GM12874 (cell line): ENCODE measurements at regions not wholly inside any gene's neighbourhood (a gene's known extent, or its start where the extent isn't known, plus 50 kb on each side); places are given as distances from the start of the nearest gene placed in this dataset.

ENCODE experiments used
- TF ChIP-seq, protein P1 (sequence below): IDR thresholded peaks from 2 replicates; pipeline ENCODE4 v1.5.1; 2011; ENCODE audit warnings: low read depth, mild to moderate bottlenecking, control low read depth, low read length, moderate library complexity; ENCODE audit not compliant: insufficient read depth

DNA sequence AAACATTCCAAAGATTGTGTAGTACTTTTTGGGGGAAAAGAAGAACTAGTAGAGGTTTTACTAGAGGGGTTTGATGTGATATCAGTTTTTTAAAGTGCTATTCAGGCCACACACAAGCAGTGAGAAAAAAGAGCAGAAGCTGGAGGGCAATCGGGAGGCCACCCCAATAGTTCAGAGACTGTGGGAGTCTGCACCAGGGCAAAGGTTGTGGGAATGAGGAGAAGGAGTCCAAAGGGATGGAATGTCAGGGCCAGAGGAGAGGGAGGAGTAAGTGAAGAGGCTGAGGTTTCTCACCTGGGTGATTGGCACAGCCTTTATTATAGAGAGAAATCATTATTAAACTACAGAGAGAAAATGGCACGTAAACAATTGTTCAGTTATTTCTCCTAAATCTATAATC lies 134.9 kb upstream of the RAD23B start:
- TF ChIP-seq, protein P1, sequence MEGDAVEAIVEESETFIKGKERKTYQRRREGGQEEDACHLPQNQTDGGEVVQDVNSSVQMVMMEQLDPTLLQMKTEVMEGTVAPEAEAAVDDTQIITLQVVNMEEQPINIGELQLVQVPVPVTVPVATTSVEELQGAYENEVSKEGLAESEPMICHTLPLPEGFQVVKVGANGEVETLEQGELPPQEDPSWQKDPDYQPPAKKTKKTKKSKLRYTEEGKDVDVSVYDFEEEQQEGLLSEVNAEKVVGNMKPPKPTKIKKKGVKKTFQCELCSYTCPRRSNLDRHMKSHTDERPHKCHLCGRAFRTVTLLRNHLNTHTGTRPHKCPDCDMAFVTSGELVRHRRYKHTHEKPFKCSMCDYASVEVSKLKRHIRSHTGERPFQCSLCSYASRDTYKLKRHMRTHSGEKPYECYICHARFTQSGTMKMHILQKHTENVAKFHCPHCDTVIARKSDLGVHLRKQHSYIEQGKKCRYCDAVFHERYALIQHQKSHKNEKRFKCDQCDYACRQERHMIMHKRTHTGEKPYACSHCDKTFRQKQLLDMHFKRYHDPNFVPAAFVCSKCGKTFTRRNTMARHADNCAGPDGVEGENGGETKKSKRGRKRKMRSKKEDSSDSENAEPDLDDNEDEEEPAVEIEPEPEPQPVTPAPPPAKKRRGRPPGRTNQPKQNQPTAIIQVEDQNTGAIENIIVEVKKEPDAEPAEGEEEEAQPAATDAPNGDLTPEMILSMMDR: no peak

DNA sequence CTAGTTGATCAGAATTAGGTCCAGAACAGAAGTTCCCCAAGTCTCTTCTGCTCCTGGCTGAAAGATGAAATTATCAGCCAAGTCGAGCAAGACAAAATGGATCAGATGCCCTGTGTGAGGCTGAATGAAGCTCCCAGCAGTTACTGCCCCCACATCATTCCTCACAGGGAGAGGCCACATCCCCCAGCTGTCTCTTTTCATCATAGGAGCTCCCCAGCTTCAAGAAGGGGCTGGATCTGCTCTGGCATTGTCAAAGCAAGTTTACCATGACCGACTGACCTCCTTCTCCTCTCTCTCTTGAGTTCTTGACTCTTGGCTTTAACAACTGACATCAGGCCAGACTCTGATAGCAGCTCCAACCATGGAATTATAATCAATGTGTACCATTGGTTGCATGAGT lies 133.3 kb upstream of the RAD23B start:
- TF ChIP-seq, protein P1: no peak

DNA sequence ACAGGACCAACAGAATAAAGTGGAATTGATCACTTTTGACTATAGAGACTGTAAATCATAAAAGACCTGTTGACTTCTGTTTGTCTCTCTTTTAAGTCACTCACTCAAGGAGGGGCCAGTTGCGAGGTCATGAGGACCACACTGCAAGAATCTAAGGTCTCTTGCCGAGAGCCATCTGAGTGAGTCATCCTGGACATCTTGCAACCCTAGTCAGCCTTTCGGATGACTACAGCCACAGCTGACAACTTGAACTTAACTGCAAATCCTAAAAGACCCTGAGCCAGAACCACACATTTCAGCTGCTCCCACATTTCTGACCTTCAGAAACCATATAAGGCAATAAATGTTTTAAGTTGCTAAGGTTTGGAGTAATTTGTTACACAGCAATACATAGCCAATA lies 129.7 kb upstream of the RAD23B start:
- TF ChIP-seq, protein P1: no peak

DNA sequence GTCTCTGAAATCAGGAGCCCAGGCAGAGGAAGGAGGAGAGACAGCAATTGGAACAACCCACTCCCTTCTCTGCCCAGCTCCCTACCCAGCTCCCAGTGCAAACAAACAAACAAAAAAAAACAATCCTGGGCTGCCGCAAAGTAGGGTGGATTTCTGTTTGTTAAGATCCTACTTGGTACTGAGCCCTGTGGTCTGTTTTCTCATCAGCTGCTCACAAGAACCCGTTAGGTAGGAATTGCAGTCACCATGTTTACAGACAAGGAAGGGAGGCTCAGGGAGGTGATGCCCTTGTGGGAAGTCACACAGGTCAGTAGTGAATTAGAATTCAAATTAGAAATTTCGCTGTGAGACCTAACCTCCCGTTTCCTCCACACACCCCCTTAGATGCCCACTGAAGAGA lies 128.8 kb upstream of the RAD23B start:
- TF ChIP-seq, protein P1: no peak

DNA sequence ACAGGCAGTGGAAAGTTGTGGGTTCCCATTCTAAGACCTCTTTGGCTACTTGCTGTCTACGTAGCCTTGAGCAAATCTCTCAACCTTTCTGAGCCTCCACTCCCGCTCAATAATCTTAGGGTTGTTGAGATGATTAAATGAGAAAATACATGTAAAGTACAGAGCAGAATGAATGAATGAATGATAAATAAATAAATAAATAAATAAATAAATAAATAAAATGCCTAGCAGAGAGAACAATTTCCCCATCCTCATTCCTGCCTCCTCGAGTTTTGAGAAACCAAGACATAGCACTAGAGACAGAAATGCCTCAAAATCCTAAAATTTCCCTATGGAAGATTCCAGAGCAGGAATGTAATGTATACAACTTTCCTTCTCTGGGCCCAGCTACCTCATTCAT lies 128.3 kb upstream of the RAD23B start:
- TF ChIP-seq, protein P1: no peak

DNA sequence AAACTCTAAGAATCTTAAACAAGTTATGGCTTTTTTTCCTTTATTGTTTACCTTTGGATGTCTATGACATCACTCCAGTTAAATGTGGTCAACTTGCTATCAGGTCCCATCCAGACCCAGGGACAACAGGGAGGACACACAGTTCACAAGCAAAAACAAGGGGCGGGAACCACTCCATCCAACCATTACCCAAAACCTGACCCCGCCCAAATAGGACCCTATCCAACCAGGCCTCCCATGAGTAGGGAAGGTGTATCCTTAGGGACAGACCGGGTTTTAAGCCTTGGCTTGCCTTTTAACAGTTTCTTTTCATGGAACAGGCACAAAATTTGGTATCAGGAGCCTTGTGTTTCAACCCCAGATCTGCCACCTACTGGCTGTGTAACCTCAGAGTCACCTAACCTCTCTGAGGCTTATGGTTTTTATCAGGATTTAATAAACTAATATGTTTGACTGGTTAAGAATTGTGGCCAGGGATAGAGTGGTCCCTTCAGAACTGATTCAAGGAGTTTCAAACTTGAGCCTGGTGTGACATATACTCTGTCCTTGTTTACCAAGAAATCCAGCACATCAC lies 127.7 kb upstream of the RAD23B start:
- TF ChIP-seq, protein P1: 0 out of 2 replicates have a peak, but pooled peaks have one; percentile 4

DNA sequence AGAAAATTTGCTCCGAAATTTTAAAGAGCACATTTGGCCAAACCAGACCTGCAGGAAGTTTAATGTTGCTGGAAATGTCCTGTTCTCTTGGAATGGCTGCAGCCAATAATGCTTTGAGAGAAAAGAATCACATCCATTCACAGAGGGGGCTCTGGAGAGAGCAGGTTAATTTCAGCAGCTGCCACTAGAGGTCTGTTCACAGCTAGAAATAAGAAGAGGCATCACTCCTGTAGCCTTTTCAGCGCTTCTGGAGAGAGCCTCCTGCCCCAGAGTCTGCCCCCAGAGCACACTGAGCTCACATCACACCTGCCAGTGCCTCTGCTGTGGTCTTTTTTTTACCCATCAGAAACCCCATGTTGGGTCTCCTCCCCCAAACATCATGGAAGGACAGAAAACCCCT lies 124.8 kb upstream of the RAD23B start:
- TF ChIP-seq, protein P1: peak; percentile 62

DNA sequence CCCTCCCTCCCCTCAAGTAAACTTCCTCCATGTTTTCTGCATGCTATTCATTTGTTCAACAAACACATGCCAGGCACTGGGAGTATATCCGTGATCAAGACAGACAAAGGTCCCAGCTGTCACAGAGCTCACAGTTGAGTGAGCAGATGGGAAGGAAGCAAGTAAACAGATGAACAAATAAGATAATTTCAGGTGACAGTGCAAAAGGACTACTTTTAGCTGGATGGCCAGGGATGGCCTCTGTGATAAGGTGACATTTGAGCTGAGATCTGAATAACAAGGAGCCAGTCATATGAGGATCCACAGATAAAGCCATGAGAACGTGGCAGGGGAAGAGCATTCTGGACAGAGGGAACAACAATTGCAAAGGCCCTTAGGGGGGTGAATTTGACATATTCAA lies 121.7 kb upstream of the RAD23B start:
- TF ChIP-seq, protein P1: no peak
